H1 (cell line): ENCODE measurements at regions not wholly inside any gene's neighbourhood (a gene's known extent, or its start where the extent isn't known, plus 50 kb on each side); places are given as distances from the start of the nearest gene placed in this dataset.

Experiments used
- EP300 ChIP-seq, 2 experiments: IDR thresholded peaks; 1 replicate in 1 of 2; 2 replicates in 1 of 2; pipeline ENCODE4 v1.6.1; 2011 to 2012; ENCODE audit warnings: low read depth in 2 of 2, low read length in 2 of 2, mild to moderate bottlenecking in 2 of 2, borderline replicate concordance in 1 of 2, inconsistent platforms in 1 of 2, moderate library complexity in 1 of 2
- GABPA ChIP-seq: IDR thresholded peaks from 2 replicates; pipeline ENCODE4 v1.6.1; 2011; ENCODE audit warnings: mild to moderate bottlenecking, low read length, moderate library complexity, borderline replicate concordance; ENCODE audit not compliant: insufficient read depth
- POLR2A ChIP-seq, 2 experiments: IDR thresholded peaks; 1 replicate in 1 of 2; 2 replicates in 1 of 2; pipeline ENCODE4 v1.6.1; 2011; ENCODE audit warnings: low read depth in 2 of 2, low read length in 2 of 2, mild to moderate bottlenecking in 2 of 2; ENCODE audit errors: control extremely low read depth in 1 of 2
- POLR2AphosphoS5 ChIP-seq: IDR thresholded peaks from 2 replicates; pipeline ENCODE4 v1.6.1; 2011; ENCODE audit warnings: low read depth, low read length
- SRF ChIP-seq: IDR thresholded peaks from 2 replicates; pipeline ENCODE4 v1.6.1; 2011; ENCODE audit warnings: mild to moderate bottlenecking, low read depth, low read length, moderate library complexity
- TCF12 ChIP-seq: IDR thresholded peaks from 2 replicates; pipeline ENCODE4 v1.6.1; 2011; ENCODE audit warnings: low read depth, mild to moderate bottlenecking, low read length
- TEAD4 ChIP-seq: IDR thresholded peaks from 2 replicates; pipeline ENCODE4 v1.6.1; 2012; ENCODE audit warnings: low read depth, low read length, inconsistent platforms, mixed read lengths
- TF ChIP-seq, protein P1 (sequence below), 3 experiments: IDR thresholded peaks; 1 replicate in 2 of 3; 2 replicates in 1 of 3; pipeline versions ENCODE4 v1.5.1 to v1.6.1; 2011; ENCODE audit warnings: low read length in 3 of 3, mild to moderate bottlenecking in 3 of 3, inconsistent platforms in 2 of 3, low read depth in 1 of 3, moderate library complexity in 1 of 3; ENCODE audit not compliant: insufficient read depth in 1 of 3; ENCODE audit errors: control extremely low read depth in 1 of 3

DNA sequence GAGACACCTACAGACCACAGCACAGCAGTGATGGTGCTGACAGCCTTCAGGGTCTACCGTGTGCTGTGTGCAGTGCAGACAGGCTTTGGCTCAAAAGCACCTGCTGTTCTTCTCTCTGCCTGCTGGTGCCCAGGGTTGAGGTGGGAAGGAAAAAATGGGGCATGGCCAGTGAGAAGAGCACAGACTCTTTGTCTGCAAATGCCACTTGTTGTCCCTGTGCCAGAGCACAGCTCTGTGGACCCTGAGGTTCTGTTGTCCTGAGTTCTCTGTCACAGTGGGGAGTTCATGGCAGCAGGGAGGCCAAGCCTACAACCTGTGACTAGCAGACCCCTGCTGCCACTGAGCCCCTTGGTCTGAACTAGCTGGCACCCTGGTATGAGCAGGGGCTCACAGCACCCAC lies 376.7 kb downstream of the GLRX3 start:
- TF ChIP-seq, protein P1, sequence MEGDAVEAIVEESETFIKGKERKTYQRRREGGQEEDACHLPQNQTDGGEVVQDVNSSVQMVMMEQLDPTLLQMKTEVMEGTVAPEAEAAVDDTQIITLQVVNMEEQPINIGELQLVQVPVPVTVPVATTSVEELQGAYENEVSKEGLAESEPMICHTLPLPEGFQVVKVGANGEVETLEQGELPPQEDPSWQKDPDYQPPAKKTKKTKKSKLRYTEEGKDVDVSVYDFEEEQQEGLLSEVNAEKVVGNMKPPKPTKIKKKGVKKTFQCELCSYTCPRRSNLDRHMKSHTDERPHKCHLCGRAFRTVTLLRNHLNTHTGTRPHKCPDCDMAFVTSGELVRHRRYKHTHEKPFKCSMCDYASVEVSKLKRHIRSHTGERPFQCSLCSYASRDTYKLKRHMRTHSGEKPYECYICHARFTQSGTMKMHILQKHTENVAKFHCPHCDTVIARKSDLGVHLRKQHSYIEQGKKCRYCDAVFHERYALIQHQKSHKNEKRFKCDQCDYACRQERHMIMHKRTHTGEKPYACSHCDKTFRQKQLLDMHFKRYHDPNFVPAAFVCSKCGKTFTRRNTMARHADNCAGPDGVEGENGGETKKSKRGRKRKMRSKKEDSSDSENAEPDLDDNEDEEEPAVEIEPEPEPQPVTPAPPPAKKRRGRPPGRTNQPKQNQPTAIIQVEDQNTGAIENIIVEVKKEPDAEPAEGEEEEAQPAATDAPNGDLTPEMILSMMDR (IDR thresholded peaks at IDR 0.05; ENCODE audit: control extremely low read depth in 1 of 3, insufficient read depth in 1 of 3, low read depth in 1 of 3, low read length in 3 of 3), result no peak
- TF ChIP-seq SRF (no peak), POLR2A (IDR thresholded peaks at IDR 0.05; ENCODE audit: control extremely low read depth in 1 of 2, low read depth in 2 of 2, low read length in 2 of 2) (no peak), GABPA (no peak), EP300 (IDR thresholded peaks at IDR 0.05; ENCODE audit: borderline replicate concordance in 1 of 2, low read depth in 2 of 2, low read length in 2 of 2) (no peak), TCF12 (no peak), POLR2AphosphoS5 (no peak), TEAD4 (no peak)
